ENCODE measurements at regions not wholly inside any gene's neighbourhood (a gene's known extent, or its start where the extent isn't known, plus 50 kb on each side); places are given as distances from the start of the nearest gene placed in this dataset.
"Not testable (repeated sequence)": the region's sequence is repeated elsewhere in the genome, so short reads cannot be mapped to it uniquely, and the experiment has no call there.

DNA sequence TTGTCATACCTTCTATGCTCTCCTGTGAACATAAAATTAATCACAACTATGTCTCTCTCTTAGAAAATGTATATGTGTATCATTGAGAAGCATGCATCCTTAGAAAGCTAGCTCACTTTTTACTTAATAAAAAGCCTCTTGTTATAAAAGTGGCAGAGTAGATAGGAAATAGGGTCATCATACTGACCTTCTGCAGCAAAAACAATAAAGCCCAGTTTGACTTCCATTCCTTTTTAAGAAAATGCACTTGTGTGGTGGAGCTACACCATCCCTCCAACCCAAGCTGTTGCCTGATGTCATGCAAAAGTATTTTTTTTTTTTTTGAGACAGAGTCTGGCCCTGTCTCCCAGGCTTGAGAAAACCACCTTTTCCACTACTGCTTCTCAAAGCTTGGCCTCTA is 393.3 kb downstream of the LIG4 start:
- no peak for DNase-seq (ENCODE audit: low spot score)

GRCh38 chr13:107821492-107821891 is 393.8 kb downstream of the LIG4 start:
- DNase-seq (ENCODE audit: low spot score) = no peak

DNA sequence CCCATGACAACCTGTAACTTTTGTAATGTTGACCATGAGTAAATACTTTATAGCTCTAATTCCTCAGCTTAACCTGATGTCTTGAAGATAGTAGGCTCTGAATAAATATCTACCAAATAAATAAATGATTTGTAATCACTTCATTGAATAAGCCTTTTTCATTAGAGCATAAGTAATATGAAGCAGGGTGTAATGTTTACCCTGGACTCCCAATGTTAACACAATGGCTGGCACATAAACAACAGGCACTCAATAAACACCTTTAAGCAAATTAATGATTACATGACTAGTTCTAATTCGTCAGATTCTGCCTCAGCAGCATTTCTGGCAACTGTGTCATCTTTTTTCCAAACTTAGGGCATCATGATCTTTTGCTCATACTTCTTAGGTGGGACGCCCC is 396.3 kb downstream of the LIG4 start:
- DNase-seq (ENCODE audit: low spot score) = no peak

DNA sequence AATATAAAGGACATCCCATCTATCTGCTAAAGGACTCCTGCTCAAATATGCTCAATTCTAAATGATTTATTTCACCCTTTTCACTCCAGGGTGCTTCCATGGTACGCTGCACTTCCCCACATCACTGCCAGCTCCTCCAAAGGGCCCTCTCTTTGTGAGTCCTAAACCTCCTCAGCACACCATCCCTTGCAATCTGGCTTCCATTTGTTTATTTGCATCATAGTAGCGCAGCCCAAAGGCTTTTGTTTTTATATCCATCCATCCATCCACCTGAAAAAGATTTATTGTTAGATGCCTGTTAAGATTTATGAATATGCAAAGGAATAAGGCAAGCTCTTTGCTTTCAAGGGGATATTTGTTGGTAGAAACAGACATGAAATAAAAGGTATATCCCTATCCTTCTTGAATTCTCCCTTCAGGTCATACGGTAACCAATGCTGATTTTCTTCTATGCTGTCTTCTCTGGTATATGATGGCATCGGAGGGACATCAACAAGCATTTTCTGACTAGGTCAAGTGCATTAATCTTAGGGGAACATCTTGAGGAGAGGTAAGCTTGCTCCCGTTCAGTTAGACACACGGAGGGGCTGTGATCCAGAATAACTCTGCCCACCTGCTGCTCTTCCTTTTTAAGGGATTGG is 397.6 kb downstream of the LIG4 start:
- DNase-seq (ENCODE audit: low spot score) = no peak

- no peak for DNase-seq (ENCODE audit: low spot score)
Measured at GRCh38 chr13:107812014-107812412, 403.3 kb downstream of the LIG4 start.

DNA sequence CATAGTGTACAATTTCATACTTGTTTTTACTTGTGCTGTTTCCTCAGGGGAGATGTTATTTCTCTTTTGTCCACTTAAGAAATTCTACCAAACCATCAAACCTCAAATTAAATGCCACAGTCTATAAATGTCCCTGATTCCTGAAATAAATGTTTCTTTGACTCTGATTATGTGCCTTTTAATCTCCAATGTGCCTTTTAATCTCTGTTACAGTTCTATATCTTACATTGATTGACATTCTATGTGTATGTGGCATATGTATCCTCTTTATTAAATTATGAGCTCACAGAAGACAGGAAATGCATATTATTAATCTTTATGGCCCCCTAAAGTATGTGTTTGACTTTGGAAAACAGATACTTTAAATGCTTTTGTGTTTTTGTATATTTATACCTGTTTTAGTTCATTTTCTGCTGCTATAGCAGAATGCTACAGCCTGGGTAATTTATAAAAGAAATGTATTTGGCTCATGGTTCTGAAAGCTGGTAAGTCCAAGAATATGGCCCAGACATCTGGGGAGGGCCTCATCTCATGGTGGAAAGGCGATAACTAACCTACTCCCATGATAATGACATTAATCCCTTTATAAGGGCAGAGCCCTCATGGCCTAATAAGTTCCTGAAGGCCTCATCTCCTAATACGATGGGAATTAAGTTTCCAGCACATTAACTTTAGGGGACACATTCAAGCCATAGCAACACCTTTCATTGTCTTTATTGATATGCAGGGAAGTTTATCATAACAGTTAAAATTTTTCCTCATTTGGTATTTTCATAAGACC is 403.9 kb downstream of the LIG4 start:
- no peak for DNase-seq (ENCODE audit: low spot score)

GRCh38 chr13:107809125-107809524 is 406.2 kb downstream of the LIG4 start:
- no peak for DNase-seq (ENCODE audit: low spot score)

DNA sequence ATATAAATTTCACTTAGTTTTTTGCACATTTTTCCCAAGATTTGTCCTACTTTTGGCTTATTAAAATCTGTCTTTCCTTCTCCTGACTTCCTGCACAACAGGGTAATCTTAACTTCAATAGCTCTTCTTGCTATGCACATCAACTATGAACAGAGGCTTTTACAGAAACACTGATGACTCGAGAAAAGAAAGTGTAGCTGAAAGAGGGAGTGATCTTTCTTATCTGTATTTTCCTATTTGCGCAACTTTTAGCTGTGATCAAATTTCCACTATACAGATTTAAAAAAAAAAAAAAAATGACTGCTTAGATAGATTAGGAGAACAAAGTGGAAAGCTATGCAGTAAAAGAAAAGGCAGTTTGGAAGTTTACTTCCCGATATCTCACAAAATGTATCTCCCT is 406.9 kb downstream of the LIG4 start:
- no peak for DNase-seq (ENCODE audit: low spot score)

DNA sequence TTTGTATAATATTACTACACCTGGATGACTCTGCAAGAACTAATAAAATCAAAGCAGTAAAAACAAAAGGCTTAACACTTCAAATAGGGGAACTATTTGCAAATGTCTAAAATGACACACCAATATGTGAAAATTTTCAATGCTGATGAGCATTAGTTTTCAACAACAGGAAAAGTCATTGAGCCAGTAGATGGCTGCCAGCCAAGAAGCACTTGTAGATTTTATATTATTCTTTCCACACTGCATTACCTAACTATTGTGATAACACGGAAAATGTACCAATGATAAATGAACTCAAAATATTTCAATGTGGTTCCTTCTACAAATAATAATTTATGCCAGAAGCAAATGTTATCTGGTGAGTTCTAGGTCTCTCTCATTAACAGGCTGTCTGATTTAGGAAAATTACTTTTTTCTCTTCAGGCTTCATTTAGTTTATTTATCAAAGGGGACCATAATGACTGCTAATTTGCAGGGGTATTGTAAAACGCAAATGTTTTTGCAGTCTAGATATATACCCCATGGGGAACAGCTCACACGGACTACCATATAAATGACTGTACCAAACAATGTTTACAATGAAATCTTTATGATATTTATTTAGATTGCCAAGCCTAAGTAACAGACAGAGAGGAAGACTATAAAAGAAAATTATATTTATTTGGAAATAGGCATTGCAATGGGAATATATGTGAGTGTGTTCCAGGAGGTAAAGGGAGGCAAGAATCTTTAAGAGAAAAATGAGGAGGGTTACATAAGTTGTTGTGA is 407.8 kb downstream of the LIG4 start:
- DNase-seq (ENCODE audit: low spot score) = no peak

DNA sequence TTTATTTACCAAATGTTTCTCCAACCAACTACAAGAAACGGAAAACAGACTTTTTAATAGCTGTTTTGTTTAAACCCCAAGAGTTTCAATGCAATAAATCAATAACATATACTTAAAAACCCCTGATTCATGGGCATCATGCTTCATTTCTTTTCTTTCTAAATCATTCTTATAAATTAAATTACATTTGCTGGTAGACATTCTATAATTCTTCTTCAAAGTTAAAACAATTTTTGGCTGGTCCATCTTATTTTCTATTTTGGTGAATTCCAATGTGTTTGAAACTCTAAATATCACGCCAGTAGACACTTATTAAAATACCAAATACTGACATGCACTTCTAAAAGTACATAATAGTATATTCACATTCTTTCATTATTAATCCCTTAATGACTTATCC is 408.6 kb downstream of the LIG4 start:
- DNase-seq (ENCODE audit: low spot score) = no peak

- DNase-seq (ENCODE audit: low spot score) = no peak
Measured at GRCh38 chr13:107803822-107804495, 411.4 kb downstream of the LIG4 start.

DNA sequence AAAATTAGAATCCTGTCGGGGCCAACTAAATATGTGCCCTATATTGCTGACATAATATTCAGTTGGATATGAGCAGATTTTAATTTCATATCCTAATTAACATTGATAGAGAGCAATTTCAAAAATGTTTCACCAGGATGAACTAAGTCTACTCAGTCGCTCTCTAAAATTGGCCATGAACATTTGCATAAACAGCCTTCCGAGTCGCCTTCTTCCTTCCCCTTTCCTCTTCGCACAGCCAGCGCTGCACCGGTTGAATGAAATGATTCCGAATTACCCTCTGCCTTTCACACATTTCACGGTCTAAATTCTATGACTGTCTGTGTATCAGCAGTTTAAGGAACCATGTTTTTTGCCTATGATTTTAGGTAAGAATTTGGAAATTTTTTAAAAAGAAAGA is 413.7 kb downstream of the LIG4 start:
- no peak for DNase-seq (ENCODE audit: low spot score)

DNA sequence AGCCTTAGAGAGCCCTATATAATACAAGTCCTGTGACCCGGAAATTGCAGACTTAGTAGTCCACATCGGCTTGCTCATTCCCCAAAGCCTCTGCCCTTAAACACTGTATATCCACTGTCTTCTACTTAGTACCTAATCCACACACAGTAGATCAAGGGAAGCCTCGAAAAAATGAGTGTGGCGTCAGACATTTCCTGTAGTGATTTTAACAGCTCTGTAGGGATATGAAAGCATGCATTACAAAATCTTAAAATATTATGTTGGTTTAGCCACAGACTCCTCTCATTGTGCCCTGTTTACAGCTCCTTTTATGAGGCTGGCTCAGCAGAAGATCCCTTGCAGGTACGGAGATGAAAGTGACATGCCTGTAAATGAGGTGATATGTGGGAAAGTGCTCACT is 416.3 kb downstream of the LIG4 start:
- DNase-seq (ENCODE audit: low spot score) = peak; percentile 13

GRCh38 chr13:107790397-107790796 is 424.9 kb downstream of the LIG4 start:
- DNase-seq (ENCODE audit: low spot score) = no peak

DNA sequence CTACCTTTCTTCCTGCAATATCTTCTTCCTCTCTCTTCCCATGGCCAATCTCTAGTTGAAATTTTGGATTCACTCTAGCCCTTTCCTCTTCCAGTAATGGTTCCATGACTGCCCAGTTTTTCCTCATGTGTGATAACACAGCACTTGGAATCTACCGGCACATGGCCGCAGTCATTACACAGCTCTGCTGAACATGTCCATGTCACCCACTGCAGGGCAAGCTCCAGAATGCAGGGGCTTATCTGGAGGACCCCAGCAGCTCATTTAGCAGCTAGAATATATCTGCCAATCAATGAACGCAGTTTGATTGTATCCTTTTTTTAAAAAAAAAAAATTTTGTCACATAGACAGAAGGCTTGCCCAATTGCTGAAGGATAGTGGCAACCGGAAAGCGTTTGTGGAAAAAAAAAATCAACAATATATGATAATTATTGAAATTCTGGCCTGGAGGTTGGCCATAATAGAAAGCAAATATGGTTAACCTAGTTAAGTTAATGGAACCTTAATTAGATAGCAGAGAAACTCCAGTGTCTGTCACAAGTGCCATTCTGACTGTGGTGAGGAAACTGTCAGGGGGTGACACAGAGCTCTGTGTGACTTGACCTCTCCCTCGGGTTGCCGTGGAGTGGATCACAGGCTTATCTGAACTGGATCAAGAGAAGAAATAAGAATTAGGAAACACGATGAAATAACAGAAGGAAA is 426.7 kb downstream of the LIG4 start:
- no peak for DNase-seq (ENCODE audit: low spot score)

- not testable (repeated sequence) for DNase-seq (ENCODE audit: low spot score)
Measured at GRCh38 chr13:107782646-107783045, 432.7 kb downstream of the LIG4 start.

- DNase-seq (ENCODE audit: low spot score) = no peak
Measured at GRCh38 chr13:107778094-107778493, 437.2 kb downstream of the LIG4 start.

- no peak for DNase-seq (ENCODE audit: low spot score)
Measured at GRCh38 chr13:107770541-107770940, 444.8 kb downstream of the LIG4 start.

GRCh38 chr13:107767119-107767518 is 448.2 kb downstream of the LIG4 start:
- no peak for DNase-seq (ENCODE audit: low spot score)

GRCh38 chr13:107765724-107766401 is 449.5 kb downstream of the LIG4 start:
- peak; percentile 8 for DNase-seq (ENCODE audit: low spot score)

DNA sequence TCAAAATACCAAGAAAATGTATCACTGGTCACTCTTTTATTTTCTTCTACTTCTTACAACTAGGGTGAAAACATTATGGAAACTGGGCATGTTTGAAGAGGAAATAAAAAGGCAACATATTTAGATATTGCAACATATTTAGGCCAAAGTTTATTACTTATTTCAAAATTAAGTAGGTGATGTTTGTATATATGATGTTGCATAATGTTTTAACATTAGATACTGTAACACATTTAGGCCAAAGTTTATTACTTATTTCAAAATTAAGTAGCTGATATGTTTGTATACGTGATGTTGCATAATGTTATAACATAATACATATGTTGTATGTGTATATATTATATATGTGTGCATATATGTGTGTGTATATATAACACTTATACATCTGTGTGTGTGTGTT is 451.3 kb downstream of the LIG4 start:
- no peak for DNase-seq (ENCODE audit: low spot score)
